Urinary bladder (tissue), 3 donors: ENCODE measurements at regions not wholly inside any gene's neighbourhood (a gene's known extent, or its start where the extent isn't known, plus 50 kb on each side); places are given as distances from the start of the nearest gene placed in this dataset.

Experiments
- DNase-seq: peaks from one replicate; pipeline ENCODE4 v3.0.0-alpha.2; 2015; ENCODE audit errors: extremely low spot score
- H3K27ac ChIP-seq: one replicate; pipeline ENCODE4 v1.5.1; 2013; ENCODE audit warnings: low read depth, mild to moderate bottlenecking, moderate library complexity
- H3K36me3 ChIP-seq: one replicate; pipeline ENCODE4 v1.6.1; 2013; ENCODE audit warnings: mild to moderate bottlenecking, moderate library complexity; ENCODE audit not compliant: insufficient read depth
- H3K4me1 ChIP-seq: one replicate; pipeline ENCODE4 v1.6.1; 2013; ENCODE audit warnings: mild to moderate bottlenecking, moderate library complexity; ENCODE audit not compliant: insufficient read depth
- H3K4me3 ChIP-seq: one replicate; pipeline ENCODE4 v1.5.1; 2013; ENCODE audit warnings: low read depth, low read length
- WGBS: extraction: QIAGEN DNeasy Blood & Tissue Kit; methylation state at CpG from one replicate; pipeline ENCODE4 v1.1.7; 2013; 5-methylcytosine and 5-hydroxymethylcytosine counted together
- donor health status: healthy with polysubstance abuse.
- donor health status: healthy.

DNA sequence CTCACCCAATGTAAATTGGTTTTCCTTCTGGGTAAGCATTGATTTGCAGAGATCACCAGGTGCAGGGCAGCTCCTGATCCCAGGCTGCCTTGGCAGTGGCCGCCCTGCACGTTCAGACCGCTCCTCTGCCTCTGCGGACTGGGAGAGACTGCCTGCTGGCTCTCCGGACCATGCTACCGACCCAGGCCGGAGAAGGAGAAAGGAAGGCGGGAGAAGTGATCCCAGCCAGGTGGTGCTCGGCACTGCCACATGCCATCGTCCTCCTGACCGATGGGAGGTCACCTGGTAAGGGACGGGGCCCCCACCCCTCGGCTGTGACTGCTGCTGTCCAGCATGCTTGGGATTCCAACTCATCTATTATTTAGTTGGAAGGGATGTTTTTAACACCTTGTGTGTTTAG is 108.1 kb upstream of the POU3F3 start:
- Histone ChIP-seq H3K36me3 (no peaks in the 10 kb centered on the region), H3K4me3 (no peak overlapping the region), H3K4me1 (no peaks in the 10 kb centered on the region), H3K27ac (no peak overlapping the region)
- DNase-seq = no peak
- WGBS = 63% methylated on average over 13 of the region's 13 CpGs

- no peaks in the 10 kb centered on the region for H3K4me1 ChIP-seq
- no peak overlapping the region for H3K27ac ChIP-seq
- DNase-seq = no peak
- H3K36me3 ChIP-seq = no peaks in the 10 kb centered on the region
- no peak overlapping the region for H3K4me3 ChIP-seq
- 68% methylated on average over 8 of the region's 8 CpGs for WGBS
Measured at GRCh38 chr2:104746299-104746698, 107.6 kb upstream of the POU3F3 start.

DNA sequence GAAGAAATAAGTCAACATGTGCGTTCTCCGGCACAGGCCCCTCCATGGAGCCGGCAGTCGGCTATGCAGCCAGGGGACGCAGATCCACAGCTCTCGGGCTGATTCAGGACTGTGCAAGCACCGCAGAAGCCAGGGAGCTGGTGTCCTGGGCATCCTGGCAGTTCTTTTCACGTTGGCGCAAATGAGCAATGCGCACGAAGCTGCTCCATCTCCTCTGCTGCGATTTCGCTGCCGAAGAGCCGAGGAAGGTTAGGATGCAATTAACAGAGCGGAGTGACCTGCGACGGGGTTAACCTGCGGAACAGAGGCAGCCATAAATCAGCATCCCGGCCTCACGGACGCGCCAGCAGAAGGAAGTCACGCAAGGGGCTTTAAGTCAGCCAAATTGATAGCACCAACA is 107.1 kb upstream of the POU3F3 start:
- no peak overlapping the region for H3K4me3 ChIP-seq
- no peak overlapping the region for H3K27ac ChIP-seq
- 56% methylated on average over 24 of the region's 24 CpGs for WGBS

GRCh38 chr2:104749856-104750460 is 104.0 kb upstream of the POU3F3 start:
- Histone ChIP-seq H3K36me3 (no peaks in the 10 kb centered on the region), H3K4me3 (no peak overlapping the region), H3K27ac (no peak overlapping the region), H3K4me1 (no peaks in the 10 kb centered on the region)
- no peak for DNase-seq
- WGBS = 60% methylated on average over 6 of the region's 6 CpGs

More for the DNA sequence above, 107.1 kb upstream of the POU3F3 start:
- Histone ChIP-seq H3K36me3 (no peaks in the 10 kb centered on the region), H3K4me1 (no peaks in the 10 kb centered on the region)
- DNase-seq = no peak

- no peak for DNase-seq
- Histone ChIP-seq H3K36me3 (no peaks in the 10 kb centered on the region), H3K4me3 (no peak overlapping the region), H3K4me1 (no peaks in the 10 kb centered on the region), H3K27ac (no peak overlapping the region)
- 75% methylated on average over 9 of the region's 9 CpGs for WGBS
Measured at GRCh38 chr2:104752504-104752903, 101.4 kb upstream of the POU3F3 start.

- DNase-seq = no peak
- Histone ChIP-seq H3K36me3 (no peaks in the 10 kb centered on the region), H3K4me1 (no peaks in the 10 kb centered on the region), H3K4me3 (no peak overlapping the region), H3K27ac (no peak overlapping the region)
- 73% methylated on average over 26 of the region's 26 CpGs for WGBS
Measured at GRCh38 chr2:104755026-104755878, 98.7 kb upstream of the POU3F3 start.

- no peak overlapping the region for H3K4me3 ChIP-seq
- H3K36me3 ChIP-seq = no peaks in the 10 kb centered on the region
- WGBS = 90% methylated on average over 7 of the region's 7 CpGs
- H3K27ac ChIP-seq = no peak overlapping the region
- DNase-seq = no peak
- H3K4me1 ChIP-seq = no peaks in the 10 kb centered on the region
Measured at GRCh38 chr2:104756118-104756517, 97.8 kb upstream of the POU3F3 start.

GRCh38 chr2:104757056-104757455 is 96.9 kb upstream of the POU3F3 start:
- Histone ChIP-seq H3K4me3 (no peak overlapping the region), H3K36me3 (no peaks in the 10 kb centered on the region), H3K27ac (no peak overlapping the region), H3K4me1 (no peaks in the 10 kb centered on the region)
- 87% methylated on average over 5 of the region's 5 CpGs for WGBS
- DNase-seq = no peak

- WGBS = 11% methylated on average over 9 of the region's 9 CpGs
- H3K4me3 ChIP-seq = no peak overlapping the region
- H3K36me3 ChIP-seq = no peaks in the 10 kb centered on the region
- H3K4me1 ChIP-seq = no peaks in the 10 kb centered on the region
- no peak for DNase-seq
- H3K27ac ChIP-seq = no peak overlapping the region
Measured at GRCh38 chr2:104758199-104758620, 95.7 kb upstream of the POU3F3 start.

DNA sequence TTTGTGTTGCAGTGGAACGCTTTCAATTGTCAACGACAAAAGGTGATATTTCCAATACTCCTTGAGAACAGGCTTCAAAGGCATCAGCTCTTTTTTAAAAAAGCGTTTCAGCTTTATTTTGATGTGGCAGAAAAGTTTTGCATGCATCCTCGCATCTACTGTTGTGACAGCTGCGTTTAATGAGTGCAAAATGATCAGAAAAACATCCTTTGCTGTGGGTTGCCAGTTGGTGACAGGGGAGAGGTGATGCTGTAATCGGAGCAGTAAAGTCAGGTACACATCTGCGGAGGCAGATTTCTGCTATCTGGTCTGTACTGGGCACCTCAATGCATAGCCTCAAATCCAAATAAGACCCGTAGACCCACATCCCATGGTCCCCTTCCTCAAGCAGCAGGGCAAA is 91.9 kb upstream of the POU3F3 start:
- DNase-seq = no peak

DNA sequence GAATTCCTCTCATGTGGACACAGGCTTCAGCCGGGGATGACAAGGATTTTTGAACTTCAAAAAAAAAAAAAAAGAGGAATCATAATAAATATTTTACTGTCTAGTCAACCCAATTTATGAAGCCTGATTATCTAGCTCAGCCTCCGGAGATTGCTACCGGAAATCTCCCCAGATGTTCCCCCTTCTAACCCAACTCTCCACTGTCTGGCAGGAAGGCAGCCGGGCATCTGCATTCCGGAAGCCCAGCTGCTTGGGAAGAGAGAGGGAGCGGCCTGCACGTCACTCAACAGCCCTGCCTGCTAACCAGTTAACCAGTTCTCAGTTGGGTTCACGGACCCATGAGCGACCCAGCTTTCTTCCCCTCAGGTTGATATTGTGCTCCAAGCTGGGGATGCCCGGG is 87.2 kb upstream of the POU3F3 start:
- Histone ChIP-seq H3K27ac (no peak overlapping the region), H3K4me1 (no peaks in the 10 kb centered on the region), H3K36me3 (no peaks in the 10 kb centered on the region), H3K4me3 (no peak overlapping the region)
- no peak for DNase-seq
- 42% methylated on average over 10 of the region's 10 CpGs for WGBS

More for the DNA sequence above, 91.9 kb upstream of the POU3F3 start:
- Histone ChIP-seq H3K36me3 (no peaks in the 10 kb centered on the region), H3K27ac (no peak overlapping the region), H3K4me3 (no peak overlapping the region), H3K4me1 (no peaks in the 10 kb centered on the region)
- 82% methylated on average over 8 of the region's 8 CpGs for WGBS

DNA sequence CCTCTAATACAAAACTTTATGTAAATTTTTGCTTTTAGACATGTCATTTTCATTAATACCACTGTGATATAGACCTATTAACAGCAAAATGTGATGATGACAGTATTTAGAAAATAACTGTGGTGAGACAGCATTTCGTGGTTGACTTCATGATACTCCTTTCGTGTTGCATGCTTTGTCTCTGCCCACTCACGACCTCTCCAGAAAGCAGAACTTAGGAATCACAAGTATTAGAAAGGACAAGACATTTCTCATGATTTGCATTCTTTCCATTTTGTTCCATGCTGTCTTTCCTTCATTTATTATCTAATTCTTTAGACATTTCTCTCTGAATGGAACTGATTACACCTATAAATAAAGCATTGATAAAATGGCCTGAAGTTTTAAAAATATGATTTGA is 85.2 kb upstream of the POU3F3 start:
- DNase-seq = no peak
- Histone ChIP-seq H3K27ac (no peak overlapping the region), H3K36me3 (no peaks in the 10 kb centered on the region), H3K4me3 (no peak overlapping the region), H3K4me1 (no peaks in the 10 kb centered on the region)
- WGBS = 64% methylated on average over 3 of the region's 3 CpGs

GRCh38 chr2:104769096-104769495 is 84.8 kb upstream of the POU3F3 start:
- H3K4me1 ChIP-seq = no peaks in the 10 kb centered on the region
- no peak for DNase-seq
- no peaks in the 10 kb centered on the region for H3K36me3 ChIP-seq
- no peak overlapping the region for H3K27ac ChIP-seq
- 90% methylated on average over 1 of the region's 1 CpG for WGBS
- H3K4me3 ChIP-seq = no peak overlapping the region

GRCh38 chr2:104772996-104773395 is 80.9 kb upstream of the POU3F3 start:
- Histone ChIP-seq H3K4me3 (no peak overlapping the region), H3K36me3 (no peaks in the 10 kb centered on the region), H3K4me1 (no peaks in the 10 kb centered on the region), H3K27ac (no peak overlapping the region)
- 43% methylated on average over 1 of the region's 1 CpG for WGBS
- DNase-seq = no peak
